Osteocyte (in vitro differentiated cells): ENCODE measurements at regions not wholly inside any gene's neighbourhood (a gene's known extent, or its start where the extent isn't known, plus 50 kb on each side); places are given as distances from the start of the nearest gene placed in this dataset.
"Not testable (repeated sequence)": the region's sequence is repeated elsewhere in the genome, so short reads cannot be mapped to it uniquely, and the experiment has no call there.

Source experiments
- DNase-seq: peaks from one replicate; pipeline ENCODE4 v3.0.0; 2021; ENCODE audit warnings: mixed read lengths; ENCODE audit not compliant: unreplicated experiment; ENCODE audit errors: extremely low spot score
- H3K27ac Mint-ChIP-seq: one replicate; pipeline ENCODE4 v1.8.0; 2021; ENCODE audit warnings: mild to moderate bottlenecking, mixed read lengths; ENCODE audit not compliant: unreplicated experiment
- H3K27me3 Mint-ChIP-seq: one replicate; pipeline ENCODE4 v1.8.0; 2021; ENCODE audit warnings: mixed read lengths; ENCODE audit not compliant: unreplicated experiment
- H3K36me3 Mint-ChIP-seq: one replicate; pipeline ENCODE4 v1.8.0; 2021; ENCODE audit warnings: mixed read lengths; ENCODE audit not compliant: unreplicated experiment
- H3K4me1 Mint-ChIP-seq: one replicate; pipeline ENCODE4 v1.8.0; 2021; ENCODE audit warnings: mixed read lengths; ENCODE audit not compliant: unreplicated experiment
- H3K4me3 Mint-ChIP-seq: one replicate; pipeline ENCODE4 v1.8.0; 2021; ENCODE audit warnings: mild to moderate bottlenecking, moderate library complexity, mixed read lengths; ENCODE audit not compliant: unreplicated experiment
- H3K9me3 Mint-ChIP-seq: one replicate; pipeline ENCODE4 v1.8.0; 2021; ENCODE audit warnings: mixed read lengths; ENCODE audit not compliant: unreplicated experiment
- CTCF ChIP-seq: fragments of 200-600 bp; sonication (generic); IDR thresholded peaks from 2 replicates; pipeline ENCODE4 v1.5.0; 2021; ENCODE audit warnings: antibody characterized with exemption, mild to moderate bottlenecking, moderate library complexity

GRCh38 chr11:92098172-92098571 is 126.4 kb upstream of the FAT3 start:
- H3K36me3 Mint-ChIP-seq, result no peaks in the 10 kb centered on the region
- peaks cover 23% of the 10 kb centered on the region for H3K27me3 Mint-ChIP-seq
- TF ChIP-seq CTCF, result no peak
- peaks cover 4% of the 10 kb centered on the region for H3K9me3 Mint-ChIP-seq
- no peak for DNase-seq
- H3K4me3 Mint-ChIP-seq, result no peak overlapping the region
- no peaks in the 10 kb centered on the region for H3K4me1 Mint-ChIP-seq
- H3K27ac Mint-ChIP-seq, result no peak overlapping the region

- H3K4me1 Mint-ChIP-seq, result no peaks in the 10 kb centered on the region
- no peak overlapping the region for H3K4me3 Mint-ChIP-seq
- no peak overlapping the region for H3K27ac Mint-ChIP-seq
- H3K36me3 Mint-ChIP-seq, result no peaks in the 10 kb centered on the region
- peaks cover 4% of the 10 kb centered on the region for H3K9me3 Mint-ChIP-seq
- H3K27me3 Mint-ChIP-seq, result peaks cover 18% of the 10 kb centered on the region
- TF ChIP-seq CTCF, result no peak
- DNase-seq, result no peak
These were observed 136.7 kb upstream of the FAT3 start for GRCh38 chr11:92087725-92088537.

- no peak for TF ChIP-seq CTCF
- Mint-ChIP-seq H3K36me3 (no peaks in the 10 kb centered on the region), H3K4me3 (no peak overlapping the region), H3K27me3 (peaks cover 22% of the 10 kb centered on the region), H3K9me3 (peaks cover 6% of the 10 kb centered on the region), H3K4me1 (no peaks in the 10 kb centered on the region), H3K27ac (no peak overlapping the region)
- DNase-seq, result no peak
These were observed 141.5 kb upstream of the FAT3 start for GRCh38 chr11:92083123-92083522.

GRCh38 chr11:92082652-92083051 is 142.0 kb upstream of the FAT3 start:
- Mint-ChIP-seq H3K4me1 (no peaks in the 10 kb centered on the region), H3K27me3 (peaks cover 19% of the 10 kb centered on the region), H3K36me3 (no peaks in the 10 kb centered on the region), H3K4me3 (no peak overlapping the region), H3K9me3 (peaks cover 6% of the 10 kb centered on the region), H3K27ac (no peak overlapping the region)
- no peak for TF ChIP-seq CTCF
- DNase-seq, result no peak

- H3K27me3 Mint-ChIP-seq, DNase-seq, H3K4me1 Mint-ChIP-seq, H3K36me3 Mint-ChIP-seq, H3K27ac Mint-ChIP-seq, H3K4me3 Mint-ChIP-seq: not testable (repeated sequence)
- H3K9me3 Mint-ChIP-seq, result peaks cover 26% of the 10 kb centered on the region
These were observed 150.1 kb upstream of the FAT3 start for GRCh38 chr11:92074498-92074897.
